Keratinocyte (primary cell): ENCODE measurements at regions not wholly inside any gene's neighbourhood (a gene's known extent, or its start where the extent isn't known, plus 50 kb on each side); places are given as distances from the start of the nearest gene placed in this dataset.

Source experiments
- DNase-seq: peaks from one replicate; pipeline ENCODE4 v3.0.0-alpha.2; 2011; ENCODE audit warnings: low read depth, missing footprints, low spot score
- FAIRE-seq: peaks from 2 replicates; lab custom pipeline; 2011; peaks lifted over from hg19 to GRCh38; lab: Jason Lieb, UNC
- H2AFZ ChIP-seq: 2 replicates; pipeline ENCODE4 v1.6.0; 2012; ENCODE audit warnings: low read length, control low read depth, inconsistent platforms; ENCODE audit not compliant: control insufficient read depth
- H3K27ac ChIP-seq: 2 replicates; pipeline ENCODE4 v1.5.1; 2011; ENCODE audit warnings: low read length; ENCODE audit not compliant: control insufficient read depth, insufficient read depth
- H3K27me3 ChIP-seq: 3 replicates; pipeline ENCODE4 v1.6.0; 2011; ENCODE audit warnings: low read length; ENCODE audit not compliant: control insufficient read depth, insufficient read depth; ENCODE audit errors: extremely low read depth
- H3K36me3 ChIP-seq, 2 experiments: 2 replicates in 1 of 2; 3 replicates in 1 of 2; pipeline ENCODE4 v1.5.1; 2011; ENCODE audit warnings: low read length in 2 of 2, mild to moderate bottlenecking in 1 of 2; ENCODE audit not compliant: control insufficient read depth in 2 of 2, insufficient read depth in 2 of 2; ENCODE audit errors: extremely low read depth in 1 of 2
- H3K4me1 ChIP-seq: 3 replicates; pipeline ENCODE4 v1.5.1; 2011; ENCODE audit warnings: low read length; ENCODE audit not compliant: control insufficient read depth, insufficient read depth; ENCODE audit errors: extremely low read depth
- H3K4me2 ChIP-seq: 3 replicates; pipeline ENCODE4 v1.6.0; 2011; ENCODE audit warnings: low read depth, low read length; ENCODE audit not compliant: control insufficient read depth, insufficient read depth; ENCODE audit errors: extremely low read depth
- H3K4me3 ChIP-seq, 3 experiments: fragments of 200-600 bp in 1 of 3; sonication (generic) in 1 of 3; 2 replicates in 2 of 3; 3 replicates in 1 of 3; pipeline ENCODE4 v1.5.1; 2011 to 2016; ENCODE audit warnings: low read length in 3 of 3, mild to moderate bottlenecking in 3 of 3, control low read depth in 2 of 3, inconsistent platforms in 1 of 3, low read depth in 1 of 3, mixed read lengths in 1 of 3, mixed run types in 1 of 3, moderate library complexity in 1 of 3; ENCODE audit not compliant: control insufficient read depth in 2 of 3, insufficient read depth in 2 of 3; ENCODE audit errors: extremely low read depth in 1 of 3
- H3K79me2 ChIP-seq: 2 replicates; pipeline ENCODE4 v1.6.0; 2012; ENCODE audit warnings: low read length; ENCODE audit not compliant: control insufficient read depth, insufficient read depth
- H3K9ac ChIP-seq: 3 replicates; pipeline ENCODE4 v1.6.0; 2011; ENCODE audit warnings: low read length; ENCODE audit not compliant: control insufficient read depth, insufficient read depth; ENCODE audit errors: extremely low read depth
- H3K9me1 ChIP-seq: 3 replicates; pipeline ENCODE4 v1.6.0; 2011; ENCODE audit warnings: low read length; ENCODE audit not compliant: control insufficient read depth, insufficient read depth; ENCODE audit errors: extremely low read depth
- H3K9me3 ChIP-seq: 2 replicates; pipeline ENCODE4 v1.5.1; 2012; ENCODE audit warnings: low read depth, low read length; ENCODE audit not compliant: control insufficient read depth
- H4K20me1 ChIP-seq: 3 replicates; pipeline ENCODE4 v1.6.0; 2011; ENCODE audit warnings: low read length; ENCODE audit not compliant: control insufficient read depth, insufficient read depth; ENCODE audit errors: extremely low read depth
- EZH2 ChIP-seq: IDR thresholded peaks from one replicate; pipeline ENCODE4 v1.6.1; 2012; ENCODE audit warnings: inconsistent platforms, mild to moderate bottlenecking, low read length, moderate library complexity
- dilution Hi-C: fragments of 300-500 bp; cut with MboI; formaldehyde crosslinking; loops from one replicate; pipeline ENCODE4 v1.7.0; 2020; ENCODE audit warnings: low sequenced_read_pairs; ENCODE audit not compliant: extremely low pct_ligation_motif_present
- TF ChIP-seq, protein P1 (sequence below), 3 experiments: IDR thresholded peaks in 1 of 3; conservative IDR thresholded peaks in 1 of 3; optimal IDR thresholded peaks in 1 of 3; 2 replicates in 2 of 3; 3 replicates in 1 of 3; pipeline versions ENCODE3 to v1.5.1; 2011; ENCODE audit warnings: low read length in 3 of 3, mild to moderate bottlenecking in 3 of 3, moderate library complexity in 2 of 3, control low read depth in 1 of 3, inconsistent platforms in 1 of 3; ENCODE audit not compliant: insufficient read depth in 2 of 3; ENCODE audit errors: extremely low read depth in 1 of 3

DNA sequence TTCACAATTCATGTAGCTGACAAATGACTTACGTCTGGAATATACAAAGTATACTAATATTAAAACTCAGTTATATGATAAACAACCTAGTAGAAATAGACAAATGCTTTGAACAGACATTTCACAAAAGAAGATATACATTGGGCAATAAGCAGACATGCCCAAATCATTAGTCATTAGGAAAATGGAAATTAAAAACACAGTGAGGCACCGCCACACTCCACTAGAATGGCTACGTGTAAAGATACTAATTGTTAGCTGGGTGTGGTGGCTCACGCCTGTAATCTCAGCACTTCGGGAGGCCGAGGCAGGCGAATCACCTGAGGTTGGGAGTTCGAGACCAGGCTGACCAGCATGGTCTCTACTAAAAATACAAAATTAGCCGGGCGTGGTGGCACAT, 248.9 kb upstream of the TMEM132C start:
- no peaks in the 10 kb centered on the region for H3K27me3 ChIP-seq
- FAIRE-seq, result no peak

DNA sequence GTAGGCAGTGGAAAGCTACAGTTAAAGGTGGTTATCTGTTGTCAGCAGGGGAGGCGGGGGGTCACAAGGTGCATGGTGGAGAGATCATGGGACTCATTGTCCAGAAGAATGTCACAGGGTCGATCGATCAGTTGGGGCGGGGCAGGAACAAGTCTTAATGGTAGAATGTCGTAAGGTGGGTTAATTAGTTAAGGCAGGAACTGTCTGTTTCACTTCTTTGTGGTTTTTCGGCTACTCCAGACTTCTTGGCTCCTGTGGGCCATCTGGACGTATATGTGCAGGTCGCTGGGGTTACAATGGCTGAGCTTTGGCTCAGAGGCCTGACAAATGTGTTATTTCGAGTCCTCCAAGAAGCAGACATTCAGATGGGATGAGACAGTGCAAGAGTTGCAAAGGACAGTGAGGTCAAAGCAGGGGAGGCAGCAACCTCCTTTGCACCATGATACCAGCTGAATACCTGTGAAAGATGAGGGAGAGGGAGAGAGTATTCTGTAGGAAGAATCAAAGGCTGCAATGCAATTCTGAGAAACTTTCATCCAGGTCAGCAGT, 246.9 kb upstream of the TMEM132C start:
- Histone ChIP-seq H3K9me3 (no peaks in the 10 kb centered on the region), H3K9me1 (no peaks in the 10 kb centered on the region), H3K36me3 (no peaks in the 10 kb centered on the region), H3K9ac (no peak overlapping the region), H3K27me3 (no peaks in the 10 kb centered on the region), H4K20me1 (no peaks in the 10 kb centered on the region), H3K27ac (no peak overlapping the region), H3K4me1 (no peaks in the 10 kb centered on the region), H3K79me2 (no peaks in the 10 kb centered on the region), H2AFZ (no peak overlapping the region), H3K4me2 (no peak overlapping the region), H3K4me3 (no peak overlapping the region)
- DNase-seq (no peak), FAIRE-seq (no peak)
- no peak for TF ChIP-seq EZH2
- TF ChIP-seq, protein P1, sequence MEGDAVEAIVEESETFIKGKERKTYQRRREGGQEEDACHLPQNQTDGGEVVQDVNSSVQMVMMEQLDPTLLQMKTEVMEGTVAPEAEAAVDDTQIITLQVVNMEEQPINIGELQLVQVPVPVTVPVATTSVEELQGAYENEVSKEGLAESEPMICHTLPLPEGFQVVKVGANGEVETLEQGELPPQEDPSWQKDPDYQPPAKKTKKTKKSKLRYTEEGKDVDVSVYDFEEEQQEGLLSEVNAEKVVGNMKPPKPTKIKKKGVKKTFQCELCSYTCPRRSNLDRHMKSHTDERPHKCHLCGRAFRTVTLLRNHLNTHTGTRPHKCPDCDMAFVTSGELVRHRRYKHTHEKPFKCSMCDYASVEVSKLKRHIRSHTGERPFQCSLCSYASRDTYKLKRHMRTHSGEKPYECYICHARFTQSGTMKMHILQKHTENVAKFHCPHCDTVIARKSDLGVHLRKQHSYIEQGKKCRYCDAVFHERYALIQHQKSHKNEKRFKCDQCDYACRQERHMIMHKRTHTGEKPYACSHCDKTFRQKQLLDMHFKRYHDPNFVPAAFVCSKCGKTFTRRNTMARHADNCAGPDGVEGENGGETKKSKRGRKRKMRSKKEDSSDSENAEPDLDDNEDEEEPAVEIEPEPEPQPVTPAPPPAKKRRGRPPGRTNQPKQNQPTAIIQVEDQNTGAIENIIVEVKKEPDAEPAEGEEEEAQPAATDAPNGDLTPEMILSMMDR (optimal IDR thresholded peaks at IDR 0.05 in 1 of 3, IDR thresholded peaks at IDR 0.05 in 1 of 3, conservative IDR thresholded peaks at IDR 0.05 in 1 of 3; ENCODE audit: extremely low read depth in 1 of 3, insufficient read depth in 2 of 3, low read length in 3 of 3), result no peak
- dilution Hi-C loops, result no loop called here

More for the DNA sequence above, 248.9 kb upstream of the TMEM132C start:
- Histone ChIP-seq H3K79me2 (no peaks in the 10 kb centered on the region), H3K9me3 (peaks cover 1% of the 10 kb centered on the region), H3K4me2 (no peak overlapping the region), H3K27ac (no peak overlapping the region), H3K36me3 (no peaks in the 10 kb centered on the region), H3K4me3 (no peak overlapping the region), H2AFZ (no peak overlapping the region), H3K4me1 (no peaks in the 10 kb centered on the region), H4K20me1 (no peaks in the 10 kb centered on the region), H3K9ac (no peak overlapping the region), H3K9me1 (no peaks in the 10 kb centered on the region)
- TF ChIP-seq EZH2, result no peak
- TF ChIP-seq, protein P1 (optimal IDR thresholded peaks at IDR 0.05 in 1 of 3, IDR thresholded peaks at IDR 0.05 in 1 of 3, conservative IDR thresholded peaks at IDR 0.05 in 1 of 3; ENCODE audit: extremely low read depth in 1 of 3, insufficient read depth in 2 of 3, low read length in 3 of 3), result no peak
- DNase-seq, result no peak
- dilution Hi-C loops, result no loop called here
